H1 (cell line): ENCODE measurements at regions not wholly inside any gene's neighbourhood (a gene's known extent, or its start where the extent isn't known, plus 50 kb on each side); places are given as distances from the start of the nearest gene placed in this dataset.

ENCODE experiments used
- CTCF ChIA-PET: fragments of 300-600 bp; sonication (Branson Sonifier 250); formaldehyde crosslinking; loops from one replicate; lab custom pipeline; 2021; ENCODE audit not compliant: partially characterized antibody; lab: Charles Lee
- POLR2A ChIA-PET: fragments of 300-600 bp; sonication (Branson Sonifier 250); formaldehyde crosslinking; loops from one replicate; lab custom pipeline; 2021; ENCODE audit warnings: inconsistent platforms; ENCODE audit not compliant: partially characterized antibody; lab: Charles Lee
- DNase-seq, 2 experiments: peaks; one replicate each; pipeline versions ENCODE4 v3.0.0 to v3.0.0-alpha.2; 2010 to 2022; ENCODE audit warnings: low spot score in 2 of 2, low read depth in 1 of 2, mixed read lengths in 1 of 2
- FAIRE-seq: peaks from 2 replicates; lab custom pipeline; 2011; peaks lifted over from hg19 to GRCh38; lab: Jason Lieb, UNC
- H2AFZ ChIP-seq: 2 replicates; pipeline ENCODE4 v1.8.1; 2012; ENCODE audit warnings: low read length, inconsistent platforms
- H2AK5ac ChIP-seq: 2 replicates; pipeline ENCODE4 v1.6.1; 2013; ENCODE audit warnings: low read depth, low read length
- H2BK120ac ChIP-seq: replicated peaks from 2 replicates; pipeline ENCODE3; 2013; ENCODE audit warnings: low read depth, low read length, inconsistent platforms
- H2BK12ac ChIP-seq: 2 replicates; pipeline ENCODE4 v1.6.1; 2013; ENCODE audit warnings: low read depth, low read length
- H2BK15ac ChIP-seq: 2 replicates; pipeline ENCODE4 v1.6.1; 2013; ENCODE audit warnings: low read length
- H2BK20ac ChIP-seq: 2 replicates; pipeline ENCODE4 v1.6.1; 2013; ENCODE audit warnings: low read length
- H2BK5ac ChIP-seq: 2 replicates; pipeline ENCODE4 v1.6.1; 2013; ENCODE audit warnings: low read depth, low read length
- H3K14ac ChIP-seq: 2 replicates; pipeline ENCODE4 v1.6.1; 2013; ENCODE audit warnings: inconsistent platforms; ENCODE audit not compliant: insufficient read length
- H3K18ac ChIP-seq: 2 replicates; pipeline ENCODE4 v1.6.1; 2013; ENCODE audit warnings: low read length; ENCODE audit errors: extremely low read depth
- H3K23ac ChIP-seq: 2 replicates; pipeline ENCODE4 v1.6.1; 2013; ENCODE audit warnings: inconsistent platforms; ENCODE audit not compliant: insufficient read length
- H3K23me2 ChIP-seq: 2 replicates; pipeline ENCODE4 v1.6.1; 2013; ENCODE audit warnings: low read depth, low read length
- H3K27ac ChIP-seq: 2 replicates; pipeline ENCODE4 v1.6.1; 2011; ENCODE audit warnings: low read depth, low read length, inconsistent platforms
- H3K27me3 ChIP-seq, 4 experiments: replicated peaks in 1 of 4; 1 replicate in 1 of 4; 2 replicates in 3 of 4; pipeline versions ENCODE4 v1.6.1 to v1.8.1; 2011 to 2013; ENCODE audit warnings: low read length in 3 of 4, mild to moderate bottlenecking in 3 of 4, inconsistent platforms in 2 of 4, mixed read lengths in 2 of 4, moderate library complexity in 1 of 4; ENCODE audit not compliant: control insufficient read depth in 3 of 4, insufficient read depth in 3 of 4; ENCODE audit errors: extremely low read depth in 1 of 4
- H3K36me3 ChIP-seq, 4 experiments: 2 replicates each; pipeline versions ENCODE4 v1.6.1 to v1.8.1; 2011 to 2013; ENCODE audit warnings: mild to moderate bottlenecking in 4 of 4, low read length in 3 of 4, moderate library complexity in 2 of 4, control low read depth in 1 of 4, inconsistent platforms in 1 of 4; ENCODE audit not compliant: insufficient read depth in 4 of 4, control insufficient read depth in 2 of 4
- H3K4ac ChIP-seq: replicated peaks from 2 replicates; pipeline ENCODE3; 2013; ENCODE audit warnings: low read length, low read depth, mixed read lengths, inconsistent platforms; ENCODE audit not compliant: insufficient read length
- H3K4me1 ChIP-seq, 4 experiments: replicated peaks in 1 of 4; 1 replicate in 1 of 4; 2 replicates in 3 of 4; pipeline versions ENCODE4 v1.6.1 to v1.8.1; 2011 to 2013; ENCODE audit warnings: low read length in 3 of 4, inconsistent platforms in 2 of 4, mixed read lengths in 1 of 4; ENCODE audit not compliant: insufficient read depth in 4 of 4, control insufficient read depth in 3 of 4
- H3K4me2 ChIP-seq, 2 experiments: 2 replicates each; pipeline versions ENCODE4 v1.6.1 to v1.8.1; 2011 to 2013; ENCODE audit warnings: low read depth in 2 of 2, low read length in 2 of 2, control low read depth in 1 of 2, inconsistent platforms in 1 of 2, mild to moderate bottlenecking in 1 of 2; ENCODE audit not compliant: insufficient read depth in 1 of 2
- H3K4me3 ChIP-seq, 4 experiments: fragments of 200-600, 300-600 bp in 1 of 4; sonication (generic), shearing (Covaris generic), sonication (Bioruptor Twin) in 1 of 4; 2 replicates each; pipeline versions ENCODE4 v1.5.1 to v1.8.1; 2011 to 2016; ENCODE audit warnings: low read length in 4 of 4, low read depth in 3 of 4, control low read depth in 2 of 4, inconsistent platforms in 2 of 4, mild to moderate bottlenecking in 2 of 4, mixed read lengths in 1 of 4, moderate library complexity in 1 of 4; ENCODE audit not compliant: insufficient read depth in 2 of 4; ENCODE audit errors: extremely low read depth in 1 of 4
- H3K56ac ChIP-seq: replicated peaks from 2 replicates; pipeline ENCODE3; 2013; ENCODE audit warnings: low read depth, mild to moderate bottlenecking, mixed read lengths, low read length, inconsistent platforms; ENCODE audit not compliant: insufficient read length
- H3K79me1 ChIP-seq: 2 replicates; pipeline ENCODE4 v1.6.1; 2013; ENCODE audit warnings: low read depth, low read length, control low read depth
- H3K79me2 ChIP-seq, 2 experiments: 2 replicates each; pipeline versions ENCODE4 v1.6.1 to v1.8.1; 2012 to 2013; ENCODE audit warnings: low read length in 2 of 2, mild to moderate bottlenecking in 2 of 2, inconsistent platforms in 1 of 2; ENCODE audit not compliant: insufficient read depth in 2 of 2, control insufficient read depth in 1 of 2
- H3K9ac ChIP-seq, 4 experiments: replicated peaks in 1 of 4; 1 replicate in 1 of 4; 2 replicates in 3 of 4; pipeline versions ENCODE4 v1.6.1 to v1.8.1; 2011 to 2013; ENCODE audit warnings: low read depth in 3 of 4, low read length in 3 of 4, control low read depth in 2 of 4, mild to moderate bottlenecking in 2 of 4, moderate library complexity in 2 of 4, inconsistent platforms in 1 of 4; ENCODE audit errors: extremely low read depth in 1 of 4
- H3K9me3 ChIP-seq, 2 experiments: 2 replicates each; pipeline versions ENCODE4 v1.6.1 to v1.8.1; 2012 to 2013; ENCODE audit warnings: mild to moderate bottlenecking in 2 of 2, moderate library complexity in 2 of 2, control low read depth in 1 of 2, inconsistent platforms in 1 of 2, low read depth in 1 of 2, low read length in 1 of 2, mixed read lengths in 1 of 2; ENCODE audit not compliant: insufficient read depth in 2 of 2
- H4K20me1 ChIP-seq, 2 experiments: replicated peaks in 1 of 2; 2 replicates each; pipeline versions ENCODE3 to v1.8.1; 2011 to 2013; ENCODE audit warnings: inconsistent platforms in 2 of 2, low read length in 2 of 2, mild to moderate bottlenecking in 1 of 2; ENCODE audit not compliant: insufficient read depth in 2 of 2, control insufficient read depth in 1 of 2
- H4K5ac ChIP-seq: 2 replicates; pipeline ENCODE4 v1.6.1; 2013; ENCODE audit warnings: low read length, low read depth, mixed read lengths, inconsistent platforms; ENCODE audit not compliant: insufficient read length
- H4K8ac ChIP-seq: 2 replicates; pipeline ENCODE4 v1.8.0; 2013; ENCODE audit warnings: mild to moderate bottlenecking, moderate library complexity, low read length, inconsistent platforms; ENCODE audit not compliant: insufficient read depth; ENCODE audit errors: extremely low read depth
- H4K91ac ChIP-seq: replicated peaks from 2 replicates; pipeline ENCODE3; 2013; ENCODE audit warnings: low read length, mixed read lengths, inconsistent platforms; ENCODE audit not compliant: insufficient read length
- BRCA1 ChIP-seq: IDR thresholded peaks from 2 replicates; pipeline ENCODE4 v1.6.1; 2012; ENCODE audit warnings: low read depth, low read length, improper control_type of control experiment
- WGBS, 2 experiments: shearing (Covaris generic) in 1 of 2; methylation state at CpG; one replicate each; pipeline versions ENCODE4 v1.1.6 to v1.1.7; 2013 to 2015; ENCODE audit warnings: low lambda C conversion rate in 2 of 2, mixed read lengths in 2 of 2, inconsistent platforms in 1 of 2, low coverage in 1 of 2, missing lambda C conversion rate in 1 of 2; ENCODE audit not compliant: insufficient replicate concordance in 2 of 2, insufficient coverage in 1 of 2, insufficient read length in 1 of 2; ENCODE audit errors: extremely low coverage in 1 of 2, missing lambda C conversion rate in 1 of 2; 5-methylcytosine and 5-hydroxymethylcytosine counted together
- TF ChIP-seq, protein P1 (sequence below): IDR thresholded peaks from 2 replicates; pipeline ENCODE4 v1.6.1; 2011; ENCODE audit warnings: low read length, improper control_type of control experiment

DNA sequence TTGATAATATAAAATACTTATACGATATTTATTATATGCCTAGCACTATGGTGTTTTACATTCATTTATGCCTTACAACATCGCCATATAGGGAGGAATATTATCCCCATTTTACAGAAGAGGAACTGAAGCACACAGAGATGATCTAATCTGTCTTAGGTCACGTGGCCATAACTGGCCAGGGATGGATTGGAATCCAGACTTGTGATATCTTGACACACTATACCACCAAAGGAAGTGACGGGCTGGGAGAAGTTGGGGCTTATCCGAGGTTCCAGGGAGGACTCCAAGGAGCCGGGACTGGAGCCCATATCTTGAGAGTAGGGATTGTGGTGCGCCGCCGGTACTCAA lies 129.8 kb downstream of the TMEM174 start:
- Histone ChIP-seq H3K79me1 (no peaks in the 10 kb centered on the region), H3K14ac (no peak overlapping the region), H2BK120ac (no peak overlapping the region), H3K9ac (no peak overlapping the region), H3K4ac (no peak overlapping the region), H4K5ac (no peak overlapping the region), H2BK15ac (no peak overlapping the region), H3K4me2 (peak overlapping the region; percentile 74 to 98), H3K23ac (no peak overlapping the region), H3K27ac (no peak overlapping the region), H3K4me3 (peak overlapping the region; percentile 58 to 74 (median 64); a peak in 6 of 8 replicates), H4K8ac (no peak overlapping the region), H4K91ac (no peak overlapping the region), H3K36me3 (peaks cover 0 to 6% (median 0%) of the 10 kb centered on the region in 4 experiments; a peak in 1 of 8 replicates), H4K20me1 (peaks cover 0 to 11% of the 10 kb centered on the region in 2 experiments), H3K23me2 (peaks cover 5% of the 10 kb centered on the region; the same call in 1 of the 2 replicates), H3K27me3 (peaks cover 70 to 100% (median 98%) of the 10 kb centered on the region in 4 experiments), H2BK12ac (no peak overlapping the region), H2AK5ac (no peak overlapping the region), H3K56ac (no peak overlapping the region), H3K9me3 (no peaks in the 10 kb centered on the region), H3K79me2 (no peaks in the 10 kb centered on the region), H2BK20ac (no peak overlapping the region), H3K4me1 (peaks cover 9 to 16% (median 14%) of the 10 kb centered on the region in 4 experiments), H3K18ac (0 out of 2 replicates have a peak overlapping the region, but pooled peaks have one; percentile 63), H2BK5ac (no peak overlapping the region), H2AFZ (no peak overlapping the region)
- POLR2A ChIA-PET = interaction anchor here (1.1 to 1.9 kb wide), 4 partner anchors 70 to 141 kb away, joined by 3 to 4 read pairs (median 4); no protein-coding TSS in a partner anchor
- 15% methylated on average over 9 of the region's 9 CpGs; no CpG with 5 or more reads in 1 of the 2 experiments for WGBS, 2 experiments
- FAIRE-seq (no peak), DNase-seq (no peak)
- CTCF ChIA-PET = interaction anchor here (0.9 to 6.3 kb wide), 19 partner anchors 8 to 382 kb away, joined by 3 to 53 read pairs (median 7); partner anchors contain the start of gene FOXD1
- TF ChIP-seq, protein P1, sequence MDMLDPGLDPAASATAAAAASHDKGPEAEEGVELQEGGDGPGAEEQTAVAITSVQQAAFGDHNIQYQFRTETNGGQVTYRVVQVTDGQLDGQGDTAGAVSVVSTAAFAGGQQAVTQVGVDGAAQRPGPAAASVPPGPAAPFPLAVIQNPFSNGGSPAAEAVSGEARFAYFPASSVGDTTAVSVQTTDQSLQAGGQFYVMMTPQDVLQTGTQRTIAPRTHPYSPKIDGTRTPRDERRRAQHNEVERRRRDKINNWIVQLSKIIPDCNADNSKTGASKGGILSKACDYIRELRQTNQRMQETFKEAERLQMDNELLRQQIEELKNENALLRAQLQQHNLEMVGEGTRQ = 0 out of 2 replicates have a peak, but pooled peaks have one; percentile 25
- TF ChIP-seq BRCA1 = no peak
